GM21526 (cell line): ENCODE measurements at regions not wholly inside any gene's neighbourhood (a gene's known extent, or its start where the extent isn't known, plus 50 kb on each side); places are given as distances from the start of the nearest gene placed in this dataset.
"Not testable (repeated sequence)": the region's sequence is repeated elsewhere in the genome, so short reads cannot be mapped to it uniquely, and the experiment has no call there.

Experiments
- ATAC-seq: cut with Tn5 transposase; IDR thresholded peaks from one replicate; pipeline ENCODE4 v1.9.1; 2021; ENCODE audit warnings: moderate library complexity; ENCODE audit not compliant: unreplicated experiment, low FRiP score

DNA sequence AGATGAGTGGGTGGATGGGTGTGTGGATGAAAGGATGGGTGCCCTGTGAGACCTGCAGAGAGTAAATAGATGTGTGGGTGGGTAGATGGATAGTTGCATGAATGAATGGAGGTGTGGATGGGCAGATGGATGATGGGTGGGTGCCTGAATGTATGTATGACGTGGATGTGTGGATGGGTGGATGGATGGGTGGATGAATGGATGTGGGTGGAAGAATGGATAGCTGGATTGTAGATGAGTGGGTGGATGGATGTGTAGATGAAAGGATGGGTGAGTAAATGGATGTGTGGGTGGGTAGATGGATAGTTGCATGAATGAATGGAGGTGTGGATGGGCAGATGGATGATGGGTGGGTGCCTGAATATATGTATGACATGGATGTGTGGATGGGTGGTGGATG lies 374.7 kb downstream of the BRD1 start:
- not testable (repeated sequence) for ATAC-seq

GRCh38 chr22:49452362-49452946 lies 375.2 kb downstream of the BRD1 start:
- ATAC-seq, result no peak

DNA sequence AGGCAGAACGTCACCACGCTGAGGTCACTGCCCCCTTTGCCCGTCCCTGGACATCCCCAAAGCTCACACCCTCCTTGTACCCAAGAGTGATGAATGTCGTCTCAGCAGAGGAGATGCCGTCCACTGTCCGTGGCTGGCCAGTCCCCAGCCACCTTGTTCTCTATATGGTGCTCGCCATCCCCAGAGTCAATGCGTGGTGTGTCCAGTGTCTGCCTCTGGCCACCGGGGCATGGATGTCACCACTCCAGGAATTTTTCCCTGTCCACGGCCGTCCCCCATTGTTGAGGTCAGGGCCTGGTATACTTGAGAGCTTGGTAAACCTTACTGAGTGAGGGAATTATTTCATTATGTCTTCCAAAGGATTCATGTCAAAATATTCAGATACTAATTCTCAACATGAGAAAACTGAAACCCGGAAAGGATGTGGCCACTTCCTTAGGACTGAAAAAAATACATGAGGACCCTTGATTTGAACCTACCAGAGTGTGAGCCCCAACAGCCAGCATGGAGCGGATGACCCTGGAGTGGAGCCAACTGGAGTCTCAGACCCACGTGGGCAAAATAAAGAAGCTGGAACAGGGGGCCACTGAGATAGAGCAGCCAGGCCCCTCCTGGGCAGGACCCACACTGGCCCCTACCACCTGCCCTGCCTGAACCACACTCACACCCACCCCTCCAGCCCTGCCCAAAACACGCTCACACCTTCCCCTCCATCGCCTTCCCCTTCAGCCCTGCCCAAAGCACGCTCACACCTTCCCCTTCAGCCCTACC lies 376.4 kb downstream of the BRD1 start:
- ATAC-seq, result no peak

- no peak for ATAC-seq
Observed at GRCh38 chr22:49450498-49450897, 377.2 kb downstream of the BRD1 start.

- no peak for ATAC-seq
Observed at GRCh38 chr22:49449811-49450446, 377.7 kb downstream of the BRD1 start.

DNA sequence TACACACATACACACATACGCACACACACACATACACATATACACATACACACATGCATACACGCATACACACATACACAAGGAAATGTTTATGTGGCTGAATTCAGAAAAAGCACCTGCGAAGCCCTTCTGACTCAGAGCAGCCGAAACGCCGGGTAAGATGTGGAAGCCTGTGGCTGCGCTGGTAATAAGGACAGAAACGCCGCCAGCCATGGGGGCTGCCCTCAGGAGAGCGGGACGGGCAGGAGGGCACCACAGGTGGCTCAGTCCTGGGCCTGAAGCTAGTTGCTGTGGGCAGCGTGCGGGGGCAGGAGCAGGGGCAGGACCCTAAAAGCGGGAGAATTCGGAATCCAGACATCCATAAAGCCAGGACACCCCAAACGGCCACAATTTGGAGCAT lies 378.3 kb downstream of the BRD1 start:
- ATAC-seq, result no peak

- no peak for ATAC-seq
Observed at GRCh38 chr22:49448526-49448925, 379.1 kb downstream of the BRD1 start.

DNA sequence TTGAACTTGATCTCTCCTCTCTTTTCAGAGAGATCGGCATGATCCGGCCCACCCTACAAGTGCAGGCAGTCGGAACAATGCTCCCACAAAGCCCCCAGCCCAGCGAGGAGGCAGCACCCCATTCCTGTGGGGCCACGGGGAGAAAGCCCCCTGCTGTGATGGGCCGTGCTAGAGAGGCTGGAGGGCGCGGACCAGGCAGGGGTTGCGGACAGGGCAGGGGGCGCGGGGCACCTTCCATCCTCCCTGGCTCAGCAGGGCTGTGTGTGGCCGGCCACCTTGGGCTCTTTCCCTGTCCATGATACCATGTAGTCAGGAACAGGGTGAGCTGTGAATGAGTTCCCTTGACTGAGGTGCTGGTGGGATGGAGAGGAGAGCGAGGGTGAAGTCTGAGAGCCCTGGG lies 379.8 kb downstream of the BRD1 start:
- ATAC-seq, result no peak

DNA sequence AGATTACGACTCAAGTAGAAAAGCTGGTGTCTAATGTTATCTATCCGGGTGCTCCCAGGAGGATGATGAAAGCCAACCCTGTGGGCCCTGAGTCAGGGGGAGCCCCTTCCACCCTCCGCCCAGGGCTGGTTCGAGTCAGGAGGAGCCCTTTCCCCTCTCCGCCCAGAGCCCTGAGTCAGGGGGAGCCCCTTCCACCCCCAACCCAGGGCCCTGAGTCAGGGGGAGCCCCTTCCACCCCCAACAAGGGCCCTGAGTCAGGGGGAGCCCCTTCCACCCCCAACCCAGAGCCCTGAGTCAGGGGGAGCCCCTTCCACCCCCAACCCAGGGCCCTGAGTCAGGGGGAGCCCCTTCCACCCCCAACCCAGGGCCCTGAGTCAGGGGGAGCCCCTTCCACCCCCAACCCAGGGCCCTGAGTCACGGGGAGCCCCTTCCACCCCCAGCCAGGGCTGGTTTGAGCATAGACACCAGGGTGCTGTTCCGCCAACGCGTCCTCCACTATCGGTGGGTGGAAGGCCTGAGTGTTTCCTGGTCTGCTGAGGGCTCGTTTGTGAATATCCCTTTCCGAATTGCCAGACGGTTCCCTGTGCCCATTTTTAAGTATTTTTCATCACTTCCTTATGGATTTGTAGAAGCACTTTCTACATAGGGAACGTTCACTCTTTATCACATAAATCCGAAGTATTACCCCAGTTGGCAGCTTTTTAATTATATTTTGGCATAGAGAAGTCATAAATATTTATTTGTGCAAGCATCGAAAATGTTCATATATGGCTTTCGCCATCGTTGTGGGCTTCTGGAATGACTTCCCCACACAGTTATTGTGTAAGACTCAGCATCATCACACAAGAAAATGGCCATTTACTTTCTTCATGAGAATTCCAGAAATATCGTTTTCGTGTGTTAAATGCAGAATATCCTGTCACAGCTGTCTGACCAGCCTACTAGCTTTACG lies 380.6 kb downstream of the BRD1 start:
- no peak for ATAC-seq

DNA sequence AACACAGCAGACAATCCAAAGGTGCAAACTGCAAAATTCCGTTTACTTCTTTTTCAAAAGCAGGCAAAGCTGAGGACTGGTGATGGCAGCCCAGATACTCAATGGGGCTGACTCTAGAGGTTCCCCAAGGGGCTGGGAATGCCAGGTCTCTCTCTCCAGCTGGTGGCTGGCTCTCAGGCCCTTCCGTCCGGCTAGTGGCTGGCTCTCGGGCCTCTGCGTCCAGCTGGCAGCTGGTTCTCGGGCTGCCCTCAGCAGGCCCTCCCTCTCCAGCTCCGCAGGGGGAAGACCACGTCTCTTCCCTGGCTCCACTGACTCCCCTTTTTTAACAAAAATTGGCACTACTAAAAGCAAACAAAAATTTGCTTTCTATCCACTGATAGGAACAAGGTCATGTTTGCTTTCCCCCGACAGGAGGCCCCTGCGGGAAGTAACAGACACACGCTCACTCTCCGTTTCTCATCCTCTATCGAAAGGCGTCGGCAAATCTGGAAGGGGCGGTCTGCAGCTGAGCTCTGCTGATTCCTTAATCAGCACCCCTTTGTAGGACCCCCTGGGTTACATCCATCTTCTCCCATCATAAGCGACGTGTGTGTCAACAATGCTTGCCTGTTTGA lies 381.4 kb downstream of the BRD1 start:
- ATAC-seq, result no peak

DNA sequence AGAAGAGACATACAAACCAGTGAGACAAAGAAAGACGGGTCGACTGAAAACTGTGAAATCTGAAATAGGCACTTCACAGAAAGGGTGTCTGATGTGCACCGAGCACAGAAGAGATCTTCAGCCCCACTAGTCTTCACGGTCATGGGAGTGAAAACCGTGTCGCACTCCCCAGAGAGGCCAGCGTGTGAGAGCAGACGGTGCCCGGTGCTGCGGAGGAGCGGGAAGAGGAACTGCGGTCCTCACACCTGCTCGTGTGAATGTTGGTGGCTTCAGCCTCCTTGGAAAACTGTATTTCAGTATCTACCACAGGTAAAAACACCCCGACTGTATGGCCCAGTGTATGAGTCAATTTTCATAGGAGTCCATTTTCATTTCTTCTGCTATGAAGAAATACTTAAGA lies 382.9 kb downstream of the BRD1 start:
- no peak for ATAC-seq

DNA sequence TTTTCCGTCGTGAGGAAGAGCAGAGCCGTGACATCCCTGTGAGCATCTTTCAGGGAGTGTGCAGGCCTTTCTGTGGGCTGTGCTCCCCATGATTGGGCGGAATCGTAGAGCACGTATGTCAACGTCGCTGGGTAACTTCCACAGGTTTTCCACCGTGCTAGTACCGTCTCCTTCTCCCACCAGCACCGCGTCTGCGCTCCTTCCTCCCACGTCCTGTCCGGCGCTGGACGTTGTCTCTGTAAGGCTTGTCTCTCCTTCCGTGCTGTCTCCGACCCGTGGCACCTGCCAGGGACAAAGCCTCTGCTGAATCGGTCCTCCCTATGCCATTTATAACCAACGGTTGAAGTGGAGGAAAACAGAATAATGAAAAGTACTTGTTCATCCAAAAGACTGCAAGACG lies 386.7 kb downstream of the BRD1 start:
- no peak for ATAC-seq

GRCh38 chr22:49439373-49439772 lies 388.3 kb downstream of the BRD1 start:
- ATAC-seq, result no peak

GRCh38 chr22:49437956-49438355 lies 389.7 kb downstream of the BRD1 start:
- ATAC-seq, result no peak

- ATAC-seq, result no peak
Observed at GRCh38 chr22:49437356-49437755, 390.3 kb downstream of the BRD1 start.

GRCh38 chr22:49436056-49436455 lies 391.6 kb downstream of the BRD1 start:
- ATAC-seq, result no peak

- no peak for ATAC-seq
Observed at GRCh38 chr22:49435596-49435995, 392.1 kb downstream of the BRD1 start.

GRCh38 chr22:49433717-49434611 lies 393.7 kb downstream of the BRD1 start:
- no peak for ATAC-seq

GRCh38 chr22:49432897-49433443 lies 394.7 kb downstream of the BRD1 start:
- no peak for ATAC-seq
